Spinal cord (tissue), 9 donors: ENCODE measurements at regions not wholly inside any gene's neighbourhood (a gene's known extent, or its start where the extent isn't known, plus 50 kb on each side); places are given as distances from the start of the nearest gene placed in this dataset.

Experiments used
- DNase-seq, 6 donors: peaks; one replicate each; pipeline versions ENCODE4 v3.0.0 to v3.0.0-alpha.2; 2013 to 2015; ENCODE audit warnings: low spot score in 6 of 6, low read depth in 4 of 6
- H3K27ac ChIP-seq: one replicate; pipeline ENCODE4 v1.5.1; 2013; ENCODE audit warnings: low read depth, low read length, control low read depth
- H3K27me3 ChIP-seq: one replicate; pipeline ENCODE4 v1.6.1; 2013; ENCODE audit warnings: low read length; ENCODE audit not compliant: control insufficient read depth, insufficient read depth
- H3K36me3 ChIP-seq: one replicate; pipeline ENCODE4 v1.6.1; 2013; ENCODE audit warnings: low read length; ENCODE audit not compliant: control insufficient read depth, insufficient read depth
- H3K4me1 ChIP-seq: one replicate; pipeline ENCODE4 v1.6.1; 2013; ENCODE audit warnings: low read length; ENCODE audit not compliant: control insufficient read depth, insufficient read depth
- H3K4me3 ChIP-seq: one replicate; pipeline ENCODE4 v1.5.1; 2013; ENCODE audit warnings: low read depth, low read length, control low read depth
- H3K9me3 ChIP-seq: one replicate; pipeline ENCODE4 v1.6.1; 2013; ENCODE audit warnings: low read length; ENCODE audit not compliant: control insufficient read depth, insufficient read depth
- WGBS: methylation state at CpG from one replicate; pipeline ENCODE4 v1.1.5; 2013; ENCODE audit warnings: missing lambda C conversion rate; ENCODE audit not compliant: insufficient coverage; 5-methylcytosine and 5-hydroxymethylcytosine counted together
- donor health status: healthy.

GRCh38 chr3:181174022-181174421 is 184.5 kb upstream of the DNAJC19 start:
- H3K4me3 ChIP-seq = no peak overlapping the region
- H3K4me1 ChIP-seq = no peaks in the 10 kb centered on the region
- H3K27me3 ChIP-seq = peaks cover 2% of the 10 kb centered on the region
- H3K36me3 ChIP-seq = no peaks in the 10 kb centered on the region
- DNase-seq = peak in 2 of 6 donors; percentile 4 to 29
- WGBS = 42% methylated on average over 2 of the region's 2 CpGs
- H3K9me3 ChIP-seq = no peaks in the 10 kb centered on the region
- peak overlapping the region; percentile 61 for H3K27ac ChIP-seq

GRCh38 chr3:181173227-181173626 is 183.7 kb upstream of the DNAJC19 start:
- no peak overlapping the region for H3K27ac ChIP-seq
- no peaks in the 10 kb centered on the region for H3K4me1 ChIP-seq
- H3K36me3 ChIP-seq = no peaks in the 10 kb centered on the region
- H3K9me3 ChIP-seq = no peaks in the 10 kb centered on the region
- H3K4me3 ChIP-seq = no peak overlapping the region
- no CpG with 5 or more reads among the region's 5 CpGs for WGBS
- peaks cover 1% of the 10 kb centered on the region for H3K27me3 ChIP-seq
- DNase-seq = no peak

GRCh38 chr3:181134873-181135272 is 145.3 kb upstream of the DNAJC19 start:
- Histone ChIP-seq H3K4me3 (no peak overlapping the region), H3K36me3 (no peaks in the 10 kb centered on the region), H3K27ac (no peak overlapping the region), H3K9me3 (peaks cover 2% of the 10 kb centered on the region), H3K4me1 (no peaks in the 10 kb centered on the region), H3K27me3 (no peaks in the 10 kb centered on the region)
- no peak for DNase-seq

- Histone ChIP-seq H3K4me1 (no peaks in the 10 kb centered on the region), H3K9me3 (peaks cover 2% of the 10 kb centered on the region)
Observed at GRCh38 chr3:181133832-181134231, 144.3 kb upstream of the DNAJC19 start.

GRCh38 chr3:181105646-181106045 is 116.1 kb upstream of the DNAJC19 start:
- Histone ChIP-seq H3K9me3 (no peaks in the 10 kb centered on the region), H3K4me1 (no peaks in the 10 kb centered on the region), H3K4me3 (no peak overlapping the region), H3K36me3 (no peaks in the 10 kb centered on the region), H3K27me3 (no peaks in the 10 kb centered on the region), H3K27ac (no peak overlapping the region)
- DNase-seq = peak in 2 of 6 donors; percentile 31 to 56
- WGBS = no CpG with 5 or more reads among the region's 3 CpGs

More at GRCh38 chr3:181133832-181134231, 144.3 kb upstream of the DNAJC19 start:
- H3K27me3 ChIP-seq = no peaks in the 10 kb centered on the region
- no peak overlapping the region for H3K4me3 ChIP-seq
- no peak overlapping the region for H3K27ac ChIP-seq
- DNase-seq = no peak
- no peaks in the 10 kb centered on the region for H3K36me3 ChIP-seq

GRCh38 chr3:181103605-181104004 is 114.1 kb upstream of the DNAJC19 start:
- Histone ChIP-seq H3K27me3 (no peaks in the 10 kb centered on the region), H3K27ac (no peak overlapping the region), H3K36me3 (no peaks in the 10 kb centered on the region), H3K4me3 (no peak overlapping the region), H3K4me1 (no peaks in the 10 kb centered on the region), H3K9me3 (no peaks in the 10 kb centered on the region)
- peak in 2 of 6 donors; percentile 3 to 22 for DNase-seq

GRCh38 chr3:181086011-181086410 is 96.5 kb upstream of the DNAJC19 start:
- Histone ChIP-seq H3K36me3 (no peaks in the 10 kb centered on the region), H3K27me3 (no peaks in the 10 kb centered on the region), H3K4me1 (no peaks in the 10 kb centered on the region), H3K27ac (no peak overlapping the region), H3K4me3 (no peak overlapping the region), H3K9me3 (no peaks in the 10 kb centered on the region)
- 81% methylated on average over 3 of the region's 6 CpGs for WGBS
- DNase-seq = no peak

- Histone ChIP-seq H3K4me1 (no peaks in the 10 kb centered on the region), H3K9me3 (no peaks in the 10 kb centered on the region), H3K27ac (no peak overlapping the region), H3K27me3 (no peaks in the 10 kb centered on the region), H3K4me3 (no peak overlapping the region), H3K36me3 (no peaks in the 10 kb centered on the region)
- no CpG with 5 or more reads among the region's 3 CpGs for WGBS
- DNase-seq = no peak
Observed at GRCh38 chr3:181081930-181082329, 92.4 kb upstream of the DNAJC19 start.

- no peak for DNase-seq
- Histone ChIP-seq H3K4me3 (no peak overlapping the region), H3K9me3 (peaks cover 2% of the 10 kb centered on the region), H3K4me1 (no peaks in the 10 kb centered on the region), H3K36me3 (no peaks in the 10 kb centered on the region), H3K27ac (no peak overlapping the region), H3K27me3 (no peaks in the 10 kb centered on the region)
Observed at GRCh38 chr3:181076558-181076957, 87.0 kb upstream of the DNAJC19 start.

GRCh38 chr3:181075098-181075497 is 85.6 kb upstream of the DNAJC19 start:
- WGBS = no CpG with 5 or more reads among the region's 1 CpG
- H3K27ac ChIP-seq = no peak overlapping the region
- H3K4me1 ChIP-seq = no peaks in the 10 kb centered on the region
- no peaks in the 10 kb centered on the region for H3K36me3 ChIP-seq
- H3K27me3 ChIP-seq = no peaks in the 10 kb centered on the region
- no peak overlapping the region for H3K4me3 ChIP-seq
- H3K9me3 ChIP-seq = peaks cover 2% of the 10 kb centered on the region
- DNase-seq = no peak
